HUES6 (cell line): ENCODE measurements at regions not wholly inside any gene's neighbourhood (a gene's known extent, or its start where the extent isn't known, plus 50 kb on each side); places are given as distances from the start of the nearest gene placed in this dataset.

Source experiments
- H3K27ac ChIP-seq: 2 replicates; pipeline ENCODE4 v1.7.0; 2013; ENCODE audit warnings: low read depth, mild to moderate bottlenecking, low read length, inconsistent platforms
- H3K27me3 ChIP-seq: 2 replicates; pipeline ENCODE4 v1.6.1; 2013; ENCODE audit warnings: low read length; ENCODE audit not compliant: control insufficient read depth, insufficient read depth
- H3K36me3 ChIP-seq: 2 replicates; pipeline ENCODE4 v1.6.1; 2013; ENCODE audit warnings: low read length; ENCODE audit not compliant: control insufficient read depth, insufficient read depth
- H3K4me1 ChIP-seq: 2 replicates; pipeline ENCODE4 v1.6.1; 2013; ENCODE audit warnings: low read length; ENCODE audit not compliant: control insufficient read depth, insufficient read depth
- H3K4me3 ChIP-seq: 2 replicates; pipeline ENCODE4 v1.5.1; 2013; ENCODE audit warnings: low read depth, low read length
- H3K9ac ChIP-seq: one replicate; pipeline ENCODE4 v1.6.1; 2013; ENCODE audit warnings: mild to moderate bottlenecking, low read length
- H3K9me3 ChIP-seq: 2 replicates; pipeline ENCODE4 v1.6.1; 2013; ENCODE audit warnings: low read depth, low read length; ENCODE audit not compliant: control insufficient read depth, insufficient read depth

- Histone ChIP-seq H3K36me3 (no peaks in the 10 kb centered on the region), H3K9me3 (no peaks in the 10 kb centered on the region), H3K9ac (no peak overlapping the region), H3K4me3 (no peak overlapping the region), H3K4me1 (peaks cover 17% of the 10 kb centered on the region), H3K27me3 (no peaks in the 10 kb centered on the region), H3K27ac (no peak overlapping the region)
Measured at GRCh38 chr5:110918683-110919082, 152.8 kb upstream of the TSLP start.

DNA sequence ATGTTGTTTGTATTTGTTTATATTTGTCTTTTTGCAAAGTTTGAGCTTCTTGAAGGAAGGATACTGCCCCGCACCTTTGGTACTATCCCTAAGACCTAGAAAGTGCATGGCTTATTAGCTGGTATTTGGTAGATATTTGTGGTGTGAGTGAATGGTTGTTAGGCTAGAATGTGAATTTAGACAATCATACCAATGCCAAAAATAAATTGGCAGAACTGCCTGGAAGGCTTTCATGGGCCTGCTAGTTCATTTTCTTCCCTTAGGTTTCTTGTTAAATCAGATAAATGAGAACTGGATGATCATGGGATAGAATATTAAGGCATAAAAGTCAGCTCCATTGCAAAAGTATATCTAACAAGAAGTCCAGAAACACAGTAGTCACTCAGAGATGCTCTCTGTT lies 147.5 kb upstream of the TSLP start:
- Histone ChIP-seq H3K27me3 (no peaks in the 10 kb centered on the region), H3K9ac (no peak overlapping the region), H3K27ac (no peak overlapping the region), H3K4me3 (no peak overlapping the region), H3K4me1 (no peaks in the 10 kb centered on the region), H3K36me3 (no peaks in the 10 kb centered on the region), H3K9me3 (no peaks in the 10 kb centered on the region)

DNA sequence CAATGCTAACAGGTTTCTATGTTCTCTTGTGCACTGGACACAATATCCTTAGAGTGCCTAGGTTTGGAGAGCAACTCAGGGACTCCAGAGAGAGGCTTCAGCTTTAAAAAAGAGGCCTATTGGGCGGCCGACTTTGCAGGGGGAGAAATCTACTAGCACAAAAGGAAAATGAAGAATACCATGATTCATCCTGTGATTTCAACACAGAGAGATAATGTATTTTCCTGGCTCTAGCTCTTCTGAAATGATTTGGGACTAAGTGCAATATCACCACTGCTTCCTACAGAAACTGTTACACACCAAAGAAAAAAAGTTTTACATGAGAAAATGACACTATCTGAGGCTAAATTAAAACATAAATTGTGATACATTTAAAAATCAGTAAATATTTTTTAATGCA lies 146.1 kb upstream of the TSLP start:
- H3K27ac ChIP-seq, result no peak overlapping the region

GRCh38 chr5:110925916-110926315 lies 145.6 kb upstream of the TSLP start:
- no peak overlapping the region for H3K9ac ChIP-seq
- H3K36me3 ChIP-seq, result no peaks in the 10 kb centered on the region
- H3K27ac ChIP-seq, result no peak overlapping the region
- no peaks in the 10 kb centered on the region for H3K4me1 ChIP-seq
- H3K4me3 ChIP-seq, result no peak overlapping the region
- no peaks in the 10 kb centered on the region for H3K27me3 ChIP-seq
- H3K9me3 ChIP-seq, result no peaks in the 10 kb centered on the region

More for the DNA sequence above, 146.1 kb upstream of the TSLP start:
- no peaks in the 10 kb centered on the region for H3K27me3 ChIP-seq
- no peak overlapping the region for H3K4me3 ChIP-seq
- no peaks in the 10 kb centered on the region for H3K9me3 ChIP-seq
- H3K4me1 ChIP-seq, result no peaks in the 10 kb centered on the region
- H3K36me3 ChIP-seq, result no peaks in the 10 kb centered on the region
- H3K9ac ChIP-seq, result no peak overlapping the region

DNA sequence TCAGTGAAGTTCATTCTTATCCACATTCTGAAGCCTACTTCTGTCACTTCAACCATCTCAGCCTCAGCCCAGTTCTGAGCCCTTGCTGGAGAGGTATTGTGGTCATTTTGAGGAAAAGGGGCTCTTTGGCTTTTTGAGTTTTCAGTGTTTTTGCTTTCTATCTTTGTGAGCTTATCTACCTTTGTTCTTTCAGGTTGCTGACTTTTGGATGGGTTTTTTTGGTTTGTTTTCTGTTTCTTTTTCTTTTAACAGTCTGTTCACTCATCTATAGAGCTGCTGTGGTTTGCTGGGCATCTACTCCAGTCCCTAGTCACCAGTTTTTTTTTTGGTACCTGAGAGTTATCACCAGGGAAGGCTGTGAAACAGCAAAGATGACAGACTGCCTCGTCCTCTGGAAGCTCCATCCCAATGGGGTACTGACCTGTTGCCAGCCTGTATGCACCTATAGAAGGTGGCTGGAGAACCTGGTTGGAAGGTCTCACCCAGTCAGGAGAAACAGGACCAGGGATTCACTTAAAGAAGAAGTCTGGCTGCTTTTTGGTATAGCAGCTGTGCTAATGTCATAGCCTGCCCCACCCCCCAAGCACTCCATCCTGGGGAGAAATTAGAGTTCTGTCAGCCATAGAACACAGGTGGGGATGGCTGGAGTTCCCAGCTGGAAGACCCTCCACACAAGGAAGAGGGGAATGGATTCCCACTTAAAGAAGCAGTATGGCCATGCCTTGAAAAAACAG lies 138.6 kb upstream of the TSLP start:
- H3K27me3 ChIP-seq, result no peaks in the 10 kb centered on the region
- H3K36me3 ChIP-seq, result no peaks in the 10 kb centered on the region
- H3K4me1 ChIP-seq, result no peaks in the 10 kb centered on the region
- H3K4me3 ChIP-seq, result no peak overlapping the region
- H3K9ac ChIP-seq, result no peak overlapping the region
- H3K9me3 ChIP-seq, result peaks cover 11% of the 10 kb centered on the region; the same call in 1 of the 2 replicates
- H3K27ac ChIP-seq, result no peak overlapping the region

GRCh38 chr5:110940136-110940535 lies 131.4 kb upstream of the TSLP start:
- H3K27ac ChIP-seq, result no peak overlapping the region
- H3K4me1 ChIP-seq, result no peaks in the 10 kb centered on the region
- H3K27me3 ChIP-seq, result no peaks in the 10 kb centered on the region
- H3K36me3 ChIP-seq, result no peaks in the 10 kb centered on the region
- no peaks in the 10 kb centered on the region for H3K9me3 ChIP-seq
- H3K9ac ChIP-seq, result no peak overlapping the region
- no peak overlapping the region for H3K4me3 ChIP-seq

DNA sequence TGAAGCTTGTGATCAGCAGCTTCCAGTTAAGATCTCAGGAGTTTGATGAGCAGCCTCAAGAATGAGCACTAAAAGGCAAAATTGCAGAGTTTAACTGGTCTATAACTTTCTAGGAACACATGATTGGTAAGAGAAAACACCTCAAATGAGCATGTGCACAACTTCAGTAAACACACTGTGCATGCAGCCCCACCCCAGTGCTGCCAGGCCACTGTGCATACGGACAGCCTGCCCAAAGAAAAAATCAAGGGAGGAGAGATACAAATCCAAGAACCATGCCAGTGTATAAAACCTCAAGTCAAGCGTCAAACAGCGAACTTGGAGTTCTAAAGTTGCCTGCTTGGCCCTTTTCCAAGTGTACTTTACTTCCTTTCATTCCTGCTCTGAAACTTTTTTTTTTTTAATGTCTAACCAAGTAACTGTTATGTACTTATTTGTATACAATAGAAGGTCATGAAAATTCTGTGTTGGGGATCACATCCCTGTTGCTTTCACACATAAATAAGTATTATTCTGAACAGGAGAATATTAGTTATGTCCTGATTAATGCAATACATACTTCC lies 125.6 kb upstream of the TSLP start:
- Histone ChIP-seq H3K4me1 (no peaks in the 10 kb centered on the region), H3K36me3 (no peaks in the 10 kb centered on the region), H3K9me3 (no peaks in the 10 kb centered on the region), H3K9ac (no peak overlapping the region), H3K4me3 (no peak overlapping the region), H3K27ac (no peak overlapping the region), H3K27me3 (no peaks in the 10 kb centered on the region)

DNA sequence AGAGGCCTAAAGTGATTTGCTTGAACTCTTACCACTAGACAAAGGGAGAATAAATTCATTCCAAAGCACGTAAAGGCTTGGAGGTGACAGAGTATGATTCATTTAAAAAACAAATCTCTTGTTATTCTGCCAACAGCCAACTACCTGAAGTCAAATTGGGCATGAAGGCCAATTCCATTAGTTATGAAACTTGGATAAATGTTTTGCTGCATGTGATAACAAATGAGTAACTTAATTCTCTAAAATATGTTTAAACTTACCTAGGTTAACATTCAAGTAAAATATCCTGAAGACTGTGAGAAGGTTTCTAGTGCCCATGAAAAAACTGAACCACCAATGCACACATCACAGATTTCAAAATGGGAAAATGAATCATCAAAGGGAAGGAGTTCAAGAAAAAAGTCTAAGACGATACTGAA lies 120.1 kb upstream of the TSLP start:
- Histone ChIP-seq H3K27ac (no peak overlapping the region), H3K4me3 (no peak overlapping the region), H3K4me1 (no peaks in the 10 kb centered on the region), H3K36me3 (no peaks in the 10 kb centered on the region), H3K27me3 (no peaks in the 10 kb centered on the region), H3K9ac (no peak overlapping the region), H3K9me3 (no peaks in the 10 kb centered on the region)

DNA sequence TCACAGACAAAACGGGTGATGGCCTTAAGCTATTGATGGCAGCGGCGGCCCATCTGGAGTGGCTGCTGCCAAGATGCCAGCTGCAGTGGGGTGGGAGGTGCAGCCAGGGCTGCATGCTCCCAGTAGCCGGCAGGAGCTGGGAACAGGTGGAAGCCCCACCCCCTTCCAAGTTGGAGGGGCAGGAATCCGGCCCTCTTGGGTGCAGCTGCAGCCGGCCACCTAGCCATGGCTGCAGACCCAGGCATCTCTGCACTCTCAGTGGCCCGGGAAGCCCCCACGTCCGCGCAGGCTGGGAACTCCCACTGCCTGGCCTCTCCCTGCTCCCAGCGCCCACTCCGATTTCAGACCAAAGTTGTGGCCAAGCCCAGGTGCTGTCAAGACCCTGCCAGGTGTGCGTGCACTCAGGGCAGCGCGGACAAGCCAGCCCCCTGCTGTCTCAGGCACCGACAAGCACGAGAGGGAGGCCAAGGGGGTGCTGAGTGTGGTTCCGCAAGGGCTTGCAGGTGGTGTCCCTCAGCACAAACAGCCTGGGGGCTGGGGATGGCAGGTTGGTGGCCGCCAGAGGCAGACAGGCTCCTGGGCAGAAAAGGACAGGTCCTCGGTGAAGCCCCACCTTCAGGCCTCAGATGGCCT lies 115.1 kb upstream of the TSLP start:
- H3K36me3 ChIP-seq, result no peaks in the 10 kb centered on the region
- no peaks in the 10 kb centered on the region for H3K4me1 ChIP-seq
- no peak overlapping the region for H3K27ac ChIP-seq
- H3K27me3 ChIP-seq, result no peaks in the 10 kb centered on the region
- H3K9ac ChIP-seq, result no peak overlapping the region
- H3K9me3 ChIP-seq, result no peaks in the 10 kb centered on the region
- H3K4me3 ChIP-seq, result no peak overlapping the region

DNA sequence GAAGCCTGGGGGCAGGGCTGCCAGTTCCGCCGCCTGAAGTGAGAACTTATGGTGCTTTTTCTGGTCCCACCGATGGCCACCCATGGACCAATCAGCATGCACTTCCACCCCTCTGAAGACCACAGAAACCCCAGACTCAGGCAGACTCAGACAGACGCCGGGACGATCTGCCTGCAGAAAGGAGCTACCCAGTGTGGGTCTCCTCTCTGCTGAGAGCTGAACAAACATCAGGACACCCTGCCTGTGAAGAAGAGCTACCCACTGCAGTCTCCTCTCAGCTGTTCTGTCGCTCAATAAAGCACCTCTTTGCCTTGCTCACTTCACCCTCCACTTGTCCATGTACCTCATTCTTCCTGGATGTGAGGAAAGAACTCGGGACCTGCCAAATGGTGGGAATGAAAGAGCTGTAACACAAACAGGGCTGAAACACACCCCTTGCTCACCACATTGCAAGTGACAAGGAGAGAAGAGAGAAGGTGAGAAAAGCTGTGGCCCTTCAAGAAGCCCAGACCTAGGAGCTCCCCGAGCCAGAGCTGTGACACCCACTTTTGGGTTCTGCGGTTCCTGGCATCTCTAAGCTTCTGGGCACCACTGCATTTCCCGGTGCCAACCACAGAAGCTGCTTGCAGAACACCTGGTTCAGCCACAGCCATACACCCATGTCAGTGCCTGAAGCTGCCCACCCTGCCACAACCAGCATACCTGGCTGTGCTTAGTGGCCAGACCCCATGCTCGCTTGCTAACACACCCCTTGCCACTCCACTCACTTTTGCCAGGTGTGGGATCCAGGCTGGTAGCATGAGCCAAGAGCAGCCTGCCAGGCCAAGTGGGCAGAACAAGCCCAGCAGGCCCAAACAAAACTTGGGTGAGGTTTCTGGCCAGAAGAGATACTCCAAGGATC lies 114.3 kb upstream of the TSLP start:
- no peak overlapping the region for H3K27ac ChIP-seq
- no peaks in the 10 kb centered on the region for H3K4me1 ChIP-seq
- no peaks in the 10 kb centered on the region for H3K36me3 ChIP-seq
- H3K4me3 ChIP-seq, result no peak overlapping the region
- no peaks in the 10 kb centered on the region for H3K27me3 ChIP-seq
- H3K9me3 ChIP-seq, result no peaks in the 10 kb centered on the region
- H3K9ac ChIP-seq, result no peak overlapping the region

DNA sequence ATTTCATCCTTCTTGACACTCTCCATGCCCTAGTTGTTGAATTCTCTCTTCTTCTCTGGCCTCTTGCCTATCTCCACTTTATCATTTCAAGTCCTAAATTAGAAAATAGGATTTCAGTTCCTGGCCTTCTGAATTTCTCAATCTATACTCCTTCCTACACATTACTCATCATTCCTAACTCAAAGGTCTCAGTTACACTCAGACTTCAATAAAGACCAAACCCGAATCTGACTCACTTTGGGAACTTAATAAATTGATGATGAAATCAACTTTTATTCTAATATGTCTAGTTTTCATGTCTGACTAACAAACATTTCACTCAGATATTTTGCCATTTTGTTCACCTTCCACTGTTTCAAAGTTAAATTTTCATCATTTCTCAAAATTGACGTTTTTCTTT lies 113.6 kb upstream of the TSLP start:
- Histone ChIP-seq H3K9ac (no peak overlapping the region), H3K27ac (no peak overlapping the region), H3K4me1 (no peaks in the 10 kb centered on the region), H3K4me3 (no peak overlapping the region), H3K9me3 (no peaks in the 10 kb centered on the region), H3K36me3 (no peaks in the 10 kb centered on the region), H3K27me3 (no peaks in the 10 kb centered on the region)
